Tibial nerve (tissue), 4 donors: ENCODE measurements at regions not wholly inside any gene's neighbourhood (a gene's known extent, or its start where the extent isn't known, plus 50 kb on each side); places are given as distances from the start of the nearest gene placed in this dataset.

Experiments
- EP300 ChIP-seq, 2 donors: sonication (generic); formaldehyde crosslinking; IDR thresholded peaks; one replicate each; pipeline ENCODE4 v1.6.1; 2017; ENCODE audit warnings: antibody characterized with exemption in 2 of 2, mild to moderate bottlenecking in 1 of 2
- POLR2A ChIP-seq, 2 donors: fragments of 450-650 bp; IDR thresholded peaks; one replicate each; pipeline ENCODE4 v1.6.1; 2017; ENCODE audit warnings: antibody characterized with exemption in 2 of 2, mild to moderate bottlenecking in 2 of 2, moderate library complexity in 2 of 2
- TF ChIP-seq, protein P1 (sequence below), 5 experiments: fragments of 200-600 bp in 3 of 5; fragments of 450-650 bp in 2 of 5; sonication (generic) in 3 of 5; IDR thresholded peaks; one replicate each; pipeline ENCODE4 v1.5.1; 2016 to 2019; ENCODE audit warnings: antibody characterized with exemption in 5 of 5, mild to moderate bottlenecking in 3 of 5, moderate library complexity in 2 of 5

DNA sequence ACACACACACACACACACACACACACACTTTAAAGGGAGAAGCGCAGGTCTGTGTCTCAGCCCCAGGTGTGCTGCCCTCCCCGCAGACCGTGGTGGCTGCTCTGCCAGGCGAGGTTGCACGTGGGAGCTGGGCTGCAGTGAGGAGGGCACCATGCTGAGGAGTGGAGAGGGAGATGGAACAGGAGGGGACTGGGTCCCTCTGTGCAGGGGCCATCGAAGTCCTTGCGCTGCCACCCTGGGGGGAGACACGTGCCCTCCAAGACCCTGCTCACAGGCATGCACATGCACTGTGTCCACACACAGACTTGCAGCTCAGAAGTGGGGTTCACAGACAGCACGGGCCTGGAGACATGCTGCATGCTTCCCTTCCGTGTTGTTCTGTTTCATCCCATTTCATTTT, 65.5 kb upstream of the HGFAC start:
- TF ChIP-seq, protein P1, sequence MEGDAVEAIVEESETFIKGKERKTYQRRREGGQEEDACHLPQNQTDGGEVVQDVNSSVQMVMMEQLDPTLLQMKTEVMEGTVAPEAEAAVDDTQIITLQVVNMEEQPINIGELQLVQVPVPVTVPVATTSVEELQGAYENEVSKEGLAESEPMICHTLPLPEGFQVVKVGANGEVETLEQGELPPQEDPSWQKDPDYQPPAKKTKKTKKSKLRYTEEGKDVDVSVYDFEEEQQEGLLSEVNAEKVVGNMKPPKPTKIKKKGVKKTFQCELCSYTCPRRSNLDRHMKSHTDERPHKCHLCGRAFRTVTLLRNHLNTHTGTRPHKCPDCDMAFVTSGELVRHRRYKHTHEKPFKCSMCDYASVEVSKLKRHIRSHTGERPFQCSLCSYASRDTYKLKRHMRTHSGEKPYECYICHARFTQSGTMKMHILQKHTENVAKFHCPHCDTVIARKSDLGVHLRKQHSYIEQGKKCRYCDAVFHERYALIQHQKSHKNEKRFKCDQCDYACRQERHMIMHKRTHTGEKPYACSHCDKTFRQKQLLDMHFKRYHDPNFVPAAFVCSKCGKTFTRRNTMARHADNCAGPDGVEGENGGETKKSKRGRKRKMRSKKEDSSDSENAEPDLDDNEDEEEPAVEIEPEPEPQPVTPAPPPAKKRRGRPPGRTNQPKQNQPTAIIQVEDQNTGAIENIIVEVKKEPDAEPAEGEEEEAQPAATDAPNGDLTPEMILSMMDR (IDR thresholded peaks at IDR 0.05), result no peak
- TF ChIP-seq POLR2A (IDR thresholded peaks at IDR 0.05) (no peak), EP300 (IDR thresholded peaks at IDR 0.05) (no peak)
